Cardiac fibroblast (primary cell): ENCODE measurements at regions not wholly inside any gene's neighbourhood (a gene's known extent, or its start where the extent isn't known, plus 50 kb on each side); places are given as distances from the start of the nearest gene placed in this dataset.
"Not testable (repeated sequence)": the region's sequence is repeated elsewhere in the genome, so short reads cannot be mapped to it uniquely, and the experiment has no call there.

Source experiments
- DNase-seq, 2 donors: peaks; one replicate each; pipeline versions ENCODE4 v3.0.0 to v3.0.0-alpha.2; 2010; ENCODE audit warnings: low read depth in 2 of 2
- H3K4me3 ChIP-seq, 2 donors: replicated peaks in 1 of 2; 1 replicate in 1 of 2; 2 replicates in 1 of 2; pipeline ENCODE4 v1.5.1; 2011; ENCODE audit warnings: low read depth in 2 of 2, low read length in 2 of 2, mild to moderate bottlenecking in 2 of 2, moderate library complexity in 1 of 2
- TF ChIP-seq, protein P1 (sequence below): IDR thresholded peaks from one replicate; pipeline ENCODE4 v1.5.1; 2011; ENCODE audit warnings: low read depth, mild to moderate bottlenecking, low read length, inconsistent platforms

DNA sequence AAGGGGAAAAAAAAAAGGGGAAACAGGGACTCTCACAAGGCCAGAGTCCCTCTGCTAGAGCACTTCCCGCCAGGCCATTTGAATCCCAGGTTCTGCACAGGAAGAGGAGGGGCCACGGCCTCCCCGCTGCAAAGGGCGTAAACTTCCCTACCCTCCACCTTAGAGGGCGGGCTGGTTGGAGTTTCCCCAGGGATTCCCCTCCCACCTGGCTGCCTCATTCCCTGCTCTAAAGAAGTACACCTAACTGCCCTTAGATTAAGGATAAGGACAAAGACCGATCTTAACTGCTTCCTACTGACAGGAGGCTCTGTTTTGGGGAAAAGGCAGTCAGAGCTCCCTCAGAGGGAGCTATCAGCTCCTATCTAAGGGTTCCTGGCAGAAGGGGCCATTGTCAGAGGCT lies 102.0 kb upstream of the ARMC3 start:
- H3K4me3 ChIP-seq = no peak overlapping the region
- TF ChIP-seq, protein P1, sequence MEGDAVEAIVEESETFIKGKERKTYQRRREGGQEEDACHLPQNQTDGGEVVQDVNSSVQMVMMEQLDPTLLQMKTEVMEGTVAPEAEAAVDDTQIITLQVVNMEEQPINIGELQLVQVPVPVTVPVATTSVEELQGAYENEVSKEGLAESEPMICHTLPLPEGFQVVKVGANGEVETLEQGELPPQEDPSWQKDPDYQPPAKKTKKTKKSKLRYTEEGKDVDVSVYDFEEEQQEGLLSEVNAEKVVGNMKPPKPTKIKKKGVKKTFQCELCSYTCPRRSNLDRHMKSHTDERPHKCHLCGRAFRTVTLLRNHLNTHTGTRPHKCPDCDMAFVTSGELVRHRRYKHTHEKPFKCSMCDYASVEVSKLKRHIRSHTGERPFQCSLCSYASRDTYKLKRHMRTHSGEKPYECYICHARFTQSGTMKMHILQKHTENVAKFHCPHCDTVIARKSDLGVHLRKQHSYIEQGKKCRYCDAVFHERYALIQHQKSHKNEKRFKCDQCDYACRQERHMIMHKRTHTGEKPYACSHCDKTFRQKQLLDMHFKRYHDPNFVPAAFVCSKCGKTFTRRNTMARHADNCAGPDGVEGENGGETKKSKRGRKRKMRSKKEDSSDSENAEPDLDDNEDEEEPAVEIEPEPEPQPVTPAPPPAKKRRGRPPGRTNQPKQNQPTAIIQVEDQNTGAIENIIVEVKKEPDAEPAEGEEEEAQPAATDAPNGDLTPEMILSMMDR = no peak
- DNase-seq = no peak

GRCh38 chr10:22824984-22825383 lies 102.9 kb upstream of the ARMC3 start:
- peak in 1 of 2 donors; percentile 86 for DNase-seq
- H3K4me3 ChIP-seq = no peak overlapping the region
- TF ChIP-seq, protein P1 = no peak

DNA sequence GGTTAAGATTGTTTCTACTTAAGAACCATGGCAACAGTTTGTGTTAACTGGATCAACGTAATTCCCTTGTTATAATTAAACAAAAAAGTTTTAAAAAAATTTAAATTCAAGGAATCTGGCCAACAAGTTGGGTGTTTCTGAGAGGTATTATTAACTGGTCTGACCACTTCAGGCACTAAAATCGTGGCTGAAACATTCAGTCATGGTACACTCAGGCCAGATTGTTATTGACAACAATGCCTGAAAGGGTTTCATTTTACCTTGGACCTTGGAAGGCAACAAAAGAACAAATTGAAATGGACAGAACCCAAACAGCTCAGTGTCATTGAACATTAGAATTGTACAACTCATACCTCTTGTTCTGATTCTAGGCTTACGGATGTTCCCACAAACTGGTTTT lies 103.3 kb upstream of the ARMC3 start:
- no peak overlapping the region for H3K4me3 ChIP-seq
- DNase-seq = no peak
- TF ChIP-seq, protein P1 = no peak

GRCh38 chr10:22823109-22823508 lies 104.7 kb upstream of the ARMC3 start:
- TF ChIP-seq, protein P1 = no peak
- DNase-seq = peak; percentile 50 to 92

DNA sequence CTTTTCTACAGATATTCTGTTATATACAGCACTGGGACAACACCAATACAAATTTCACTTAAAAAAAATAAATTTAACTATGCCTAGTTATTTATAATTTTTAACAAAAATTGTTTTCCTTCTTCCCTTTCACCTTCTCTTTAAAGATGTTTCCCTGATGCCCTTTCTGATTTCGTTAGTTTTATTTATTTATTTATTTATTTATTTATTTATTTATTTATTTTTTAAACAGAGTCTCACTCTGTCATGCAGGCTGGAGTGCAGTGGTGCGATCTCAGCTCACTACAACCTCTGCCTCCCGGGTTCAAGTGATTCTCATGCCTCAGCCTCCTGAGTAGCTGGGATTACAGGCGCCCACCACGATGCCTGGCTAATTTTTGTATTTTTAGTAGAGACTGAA lies 105.9 kb upstream of the ARMC3 start:
- not testable (repeated sequence) for DNase-seq

More at GRCh38 chr10:22823109-22823508, 104.7 kb upstream of the ARMC3 start:
- H3K4me3 ChIP-seq = no peak overlapping the region

GRCh38 chr10:22821501-22821900 lies 106.4 kb upstream of the ARMC3 start:
- DNase-seq = peak; percentile 52 to 65
- no peak overlapping the region for H3K4me3 ChIP-seq
- TF ChIP-seq, protein P1 = no peak

More for the DNA sequence above, 105.9 kb upstream of the ARMC3 start:
- H3K4me3 ChIP-seq = not testable (repeated sequence)

- TF ChIP-seq, protein P1 = no peak
- DNase-seq = peak; percentile 85 to 96
Observed at GRCh38 chr10:22816298-22816653, 101.9 kb upstream of the PIP4K2A start.

More at GRCh38 chr10:22816298-22816653, 101.9 kb upstream of the PIP4K2A start:
- H3K4me3 ChIP-seq = no peak overlapping the region
